GM08714 (cell line): ENCODE measurements at regions not wholly inside any gene's neighbourhood (a gene's known extent, or its start where the extent isn't known, plus 50 kb on each side); places are given as distances from the start of the nearest gene placed in this dataset.
"Not testable (repeated sequence)": the region's sequence is repeated elsewhere in the genome, so short reads cannot be mapped to it uniquely, and the experiment has no call there.

Experiments
- H3K4me3 ChIP-seq: fragments of 200-500 bp; sonication (Bioruptor generic); 2 replicates; pipeline ENCODE4 v1.5.1; 2014; ENCODE audit warnings: mild to moderate bottlenecking, low read length, inconsistent platforms
- ZNF274 ChIP-seq: IDR thresholded peaks from 2 replicates; pipeline ENCODE4 v1.6.1; 2012; ENCODE audit warnings: mild to moderate bottlenecking, low read depth, low read length

- no peak for TF ChIP-seq ZNF274
- H3K4me3 ChIP-seq, result no peak overlapping the region
Measured at GRCh38 chr3:35291471-35292236, 347.7 kb upstream of the ARPP21 start.

GRCh38 chr3:35292568-35292967 lies 346.8 kb upstream of the ARPP21 start:
- TF ChIP-seq ZNF274, result no peak
- no peak overlapping the region for H3K4me3 ChIP-seq

GRCh38 chr3:35295906-35296305 lies 343.4 kb upstream of the ARPP21 start:
- H3K4me3 ChIP-seq, result no peak overlapping the region
- no peak for TF ChIP-seq ZNF274

GRCh38 chr3:35296533-35296932 lies 342.8 kb upstream of the ARPP21 start:
- H3K4me3 ChIP-seq, result no peak overlapping the region
- TF ChIP-seq ZNF274, result no peak

GRCh38 chr3:35296944-35297343 lies 342.4 kb upstream of the ARPP21 start:
- not testable (repeated sequence) for H3K4me3 ChIP-seq

- no peak overlapping the region for H3K4me3 ChIP-seq
- no peak for TF ChIP-seq ZNF274
Measured at GRCh38 chr3:35305406-35305805, 333.9 kb upstream of the ARPP21 start.

GRCh38 chr3:35307296-35307695 lies 332.0 kb upstream of the ARPP21 start:
- TF ChIP-seq ZNF274, result no peak
- H3K4me3 ChIP-seq, result no peak overlapping the region

- H3K4me3 ChIP-seq, result not testable (repeated sequence)
Measured at GRCh38 chr3:35316841-35317240, 322.5 kb upstream of the ARPP21 start.

- no peak for TF ChIP-seq ZNF274
- no peak overlapping the region for H3K4me3 ChIP-seq
Measured at GRCh38 chr3:35320646-35321407, 318.5 kb upstream of the ARPP21 start.

- no peak overlapping the region for H3K4me3 ChIP-seq
- no peak for TF ChIP-seq ZNF274
Measured at GRCh38 chr3:35322070-35322469, 317.3 kb upstream of the ARPP21 start.

- no peak for TF ChIP-seq ZNF274
- no peak overlapping the region for H3K4me3 ChIP-seq
Measured at GRCh38 chr3:35335703-35336102, 303.6 kb upstream of the ARPP21 start.

GRCh38 chr3:35336601-35337000 lies 302.7 kb upstream of the ARPP21 start:
- TF ChIP-seq ZNF274, result no peak
- no peak overlapping the region for H3K4me3 ChIP-seq

- TF ChIP-seq ZNF274, result no peak
- no peak overlapping the region for H3K4me3 ChIP-seq
Measured at GRCh38 chr3:35338186-35338585, 301.1 kb upstream of the ARPP21 start.

- TF ChIP-seq ZNF274, result no peak
Measured at GRCh38 chr3:35380196-35380595, 259.1 kb upstream of the ARPP21 start.

GRCh38 chr3:35383216-35383615 lies 256.1 kb upstream of the ARPP21 start:
- no peak overlapping the region for H3K4me3 ChIP-seq
- TF ChIP-seq ZNF274, result no peak

More at GRCh38 chr3:35380196-35380595, 259.1 kb upstream of the ARPP21 start:
- H3K4me3 ChIP-seq, result no peak overlapping the region
